Astrocyte (in vitro differentiated cells and primary cell): ENCODE measurements at regions not wholly inside any gene's neighbourhood (a gene's known extent, or its start where the extent isn't known, plus 50 kb on each side); places are given as distances from the start of the nearest gene placed in this dataset.
A peak's percentile ranks its signal among the peaks of the same experiment; 100 is the strongest.

Experiments
- DNase-seq: peaks from one replicate; pipeline ENCODE4 v3.0.0-alpha.2; 2010; ENCODE audit warnings: low read depth
- FAIRE-seq: peaks from 2 replicates; lab custom pipeline; 2011; peaks lifted over from hg19 to GRCh38; lab: Jason Lieb, UNC
- H2AFZ ChIP-seq: 2 replicates; pipeline ENCODE4 v1.6.0; 2012; ENCODE audit warnings: low read depth, low read length, inconsistent platforms
- H3K27ac ChIP-seq: 2 replicates; pipeline ENCODE4 v1.5.1; 2011; ENCODE audit warnings: low read depth, low read length, inconsistent platforms
- H3K27me3 ChIP-seq: 2 replicates; pipeline ENCODE4 v1.6.0; 2011; ENCODE audit warnings: low read length, inconsistent platforms; ENCODE audit not compliant: insufficient read depth
- H3K36me3 ChIP-seq: 2 replicates; pipeline ENCODE4 v1.5.1; 2011; ENCODE audit warnings: low read length, inconsistent platforms; ENCODE audit not compliant: insufficient read depth
- H3K4me1 ChIP-seq: 2 replicates; pipeline ENCODE4 v1.5.1; 2011; ENCODE audit warnings: low read length, inconsistent platforms; ENCODE audit not compliant: insufficient read depth
- H3K4me2 ChIP-seq: 2 replicates; pipeline ENCODE4 v1.6.0; 2012; ENCODE audit warnings: low read length, inconsistent platforms
- H3K4me3 ChIP-seq: 2 replicates; pipeline ENCODE4 v1.5.1; 2011; ENCODE audit warnings: low read depth, mild to moderate bottlenecking, low read length, inconsistent platforms; ENCODE audit not compliant: insufficient read depth
- H3K79me2 ChIP-seq: 2 replicates; pipeline ENCODE4 v1.6.0; 2012; ENCODE audit warnings: mild to moderate bottlenecking, low read length, inconsistent platforms; ENCODE audit not compliant: insufficient read depth
- H3K9ac ChIP-seq: 2 replicates; pipeline ENCODE4 v1.6.0; 2012; ENCODE audit warnings: mild to moderate bottlenecking, low read length, inconsistent platforms
- H3K9me3 ChIP-seq: 2 replicates; pipeline ENCODE4 v1.5.1; 2012; ENCODE audit warnings: low read depth, mild to moderate bottlenecking, low read length, inconsistent platforms; ENCODE audit not compliant: insufficient read depth
- H4K20me1 ChIP-seq: 2 replicates; pipeline ENCODE4 v1.6.0; 2012; ENCODE audit warnings: low read length, inconsistent platforms; ENCODE audit not compliant: insufficient read depth
- H3K27ac Mint-ChIP-seq: one replicate; pipeline ENCODE4 v1.8.0; 2021; ENCODE audit warnings: mild to moderate bottlenecking, mixed read lengths; ENCODE audit not compliant: unreplicated experiment
- H3K27me3 Mint-ChIP-seq: one replicate; pipeline ENCODE4 v1.8.0; 2021; ENCODE audit warnings: low read depth, mixed read lengths; ENCODE audit not compliant: unreplicated experiment
- H3K36me3 Mint-ChIP-seq: one replicate; pipeline ENCODE4 v1.8.0; 2021; ENCODE audit warnings: low read depth, mixed read lengths; ENCODE audit not compliant: unreplicated experiment
- H3K4me1 Mint-ChIP-seq: one replicate; pipeline ENCODE4 v1.8.0; 2021; ENCODE audit warnings: low read depth, mixed read lengths; ENCODE audit not compliant: unreplicated experiment
- H3K4me3 Mint-ChIP-seq: one replicate; pipeline ENCODE4 v1.8.0; 2021; ENCODE audit warnings: mild to moderate bottlenecking, moderate library complexity, mixed read lengths; ENCODE audit not compliant: unreplicated experiment
- H3K9me3 Mint-ChIP-seq: one replicate; pipeline ENCODE4 v1.8.0; 2021; ENCODE audit warnings: mild to moderate bottlenecking, mixed read lengths; ENCODE audit not compliant: unreplicated experiment
- EZH2 ChIP-seq: IDR thresholded peaks from 2 replicates; pipeline ENCODE4 v1.6.1; 2012; ENCODE audit warnings: mild to moderate bottlenecking, low read length, inconsistent platforms; ENCODE audit not compliant: insufficient read depth
- TF ChIP-seq, protein P1 (sequence below): IDR thresholded peaks from 2 replicates; pipeline ENCODE4 v1.5.1; 2011; ENCODE audit warnings: low read depth, mild to moderate bottlenecking, inconsistent platforms, low read length, moderate library complexity; ENCODE audit not compliant: insufficient read depth

GRCh38 chr12:23025372-23026016 lies 400.5 kb downstream of the ETNK1 start:
- H3K4me3 Mint-ChIP-seq: no peak overlapping the region
- Histone ChIP-seq H4K20me1 (no peaks in the 10 kb centered on the region), H2AFZ (no peak overlapping the region), H3K4me1 (no peaks in the 10 kb centered on the region), H3K9me3 (no peaks in the 10 kb centered on the region), H3K79me2 (no peaks in the 10 kb centered on the region), H3K36me3 (no peaks in the 10 kb centered on the region), H3K27ac (no peak overlapping the region), H3K27me3 (no peaks in the 10 kb centered on the region), H3K4me3 (no peak overlapping the region), H3K9ac (no peak overlapping the region), H3K4me2 (no peak overlapping the region)
- H3K27me3 Mint-ChIP-seq: no peaks in the 10 kb centered on the region
- H3K36me3 Mint-ChIP-seq: no peaks in the 10 kb centered on the region
- no peak overlapping the region for H3K27ac Mint-ChIP-seq
- peaks cover 8% of the 10 kb centered on the region for H3K4me1 Mint-ChIP-seq
- DNase-seq (no peak), FAIRE-seq (no peak)
- TF ChIP-seq, protein P1, sequence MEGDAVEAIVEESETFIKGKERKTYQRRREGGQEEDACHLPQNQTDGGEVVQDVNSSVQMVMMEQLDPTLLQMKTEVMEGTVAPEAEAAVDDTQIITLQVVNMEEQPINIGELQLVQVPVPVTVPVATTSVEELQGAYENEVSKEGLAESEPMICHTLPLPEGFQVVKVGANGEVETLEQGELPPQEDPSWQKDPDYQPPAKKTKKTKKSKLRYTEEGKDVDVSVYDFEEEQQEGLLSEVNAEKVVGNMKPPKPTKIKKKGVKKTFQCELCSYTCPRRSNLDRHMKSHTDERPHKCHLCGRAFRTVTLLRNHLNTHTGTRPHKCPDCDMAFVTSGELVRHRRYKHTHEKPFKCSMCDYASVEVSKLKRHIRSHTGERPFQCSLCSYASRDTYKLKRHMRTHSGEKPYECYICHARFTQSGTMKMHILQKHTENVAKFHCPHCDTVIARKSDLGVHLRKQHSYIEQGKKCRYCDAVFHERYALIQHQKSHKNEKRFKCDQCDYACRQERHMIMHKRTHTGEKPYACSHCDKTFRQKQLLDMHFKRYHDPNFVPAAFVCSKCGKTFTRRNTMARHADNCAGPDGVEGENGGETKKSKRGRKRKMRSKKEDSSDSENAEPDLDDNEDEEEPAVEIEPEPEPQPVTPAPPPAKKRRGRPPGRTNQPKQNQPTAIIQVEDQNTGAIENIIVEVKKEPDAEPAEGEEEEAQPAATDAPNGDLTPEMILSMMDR: no peak
- no peak for TF ChIP-seq EZH2
- no peaks in the 10 kb centered on the region for H3K9me3 Mint-ChIP-seq

GRCh38 chr12:23028158-23028802 lies 403.3 kb downstream of the ETNK1 start:
- no peaks in the 10 kb centered on the region for H3K36me3 Mint-ChIP-seq
- no peaks in the 10 kb centered on the region for H3K27me3 Mint-ChIP-seq
- no peaks in the 10 kb centered on the region for H3K4me1 ChIP-seq
- FAIRE-seq (no peak), DNase-seq (no peak)
- peaks cover 8% of the 10 kb centered on the region for H3K4me1 Mint-ChIP-seq
- H2AFZ ChIP-seq: no peak overlapping the region
- TF ChIP-seq EZH2: no peak
- TF ChIP-seq, protein P1: no peak
- no peaks in the 10 kb centered on the region for H3K9me3 Mint-ChIP-seq
- no peak overlapping the region for H3K4me3 Mint-ChIP-seq
- H3K36me3 ChIP-seq: no peaks in the 10 kb centered on the region
- H3K27me3 ChIP-seq: no peaks in the 10 kb centered on the region
- no peak overlapping the region for H3K4me3 ChIP-seq
- H3K9me3 ChIP-seq: no peaks in the 10 kb centered on the region
- H3K79me2 ChIP-seq: no peaks in the 10 kb centered on the region
- peak overlapping the region; percentile 2 for H3K27ac Mint-ChIP-seq
- no peak overlapping the region for H3K4me2 ChIP-seq
- H3K27ac ChIP-seq: no peak overlapping the region
- no peaks in the 10 kb centered on the region for H4K20me1 ChIP-seq
- H3K9ac ChIP-seq: no peak overlapping the region

- no peaks in the 10 kb centered on the region for H3K27me3 ChIP-seq
Measured at GRCh38 chr12:23029185-23029584, 404.2 kb downstream of the ETNK1 start.

More at GRCh38 chr12:23029185-23029584, 404.2 kb downstream of the ETNK1 start:
- FAIRE-seq (no peak), DNase-seq (no peak)
- Histone ChIP-seq H4K20me1 (no peaks in the 10 kb centered on the region), H3K79me2 (no peaks in the 10 kb centered on the region), H3K4me2 (no peak overlapping the region), H3K36me3 (no peaks in the 10 kb centered on the region), H3K9ac (no peak overlapping the region), H3K27ac (no peak overlapping the region), H3K4me3 (no peak overlapping the region), H2AFZ (no peak overlapping the region), H3K9me3 (no peaks in the 10 kb centered on the region), H3K4me1 (no peaks in the 10 kb centered on the region)
- H3K9me3 Mint-ChIP-seq: no peaks in the 10 kb centered on the region
- TF ChIP-seq EZH2: no peak
- TF ChIP-seq, protein P1: no peak
- H3K36me3 Mint-ChIP-seq: no peaks in the 10 kb centered on the region
- H3K27me3 Mint-ChIP-seq: no peaks in the 10 kb centered on the region
- no peak overlapping the region for H3K27ac Mint-ChIP-seq
- no peak overlapping the region for H3K4me3 Mint-ChIP-seq
- H3K4me1 Mint-ChIP-seq: peaks cover 8% of the 10 kb centered on the region
